GM23338 (cell line): ENCODE measurements at regions not wholly inside any gene's neighbourhood (a gene's known extent, or its start where the extent isn't known, plus 50 kb on each side); places are given as distances from the start of the nearest gene placed in this dataset.

Experiments
- ATAC-seq: fragments of 200-7000 bp; cut with Tn5 transposase; 3 replicates; pipeline ENCODE4 v1.9.1; 2020
- DNase-seq: peaks from one replicate; pipeline ENCODE4 v3.0.0-alpha.2; 2015; ENCODE audit warnings: low spot score
- H2AFZ ChIP-seq: fragments of 200-600 bp; sonication (generic); 2 replicates; pipeline ENCODE4 v1.8.0; 2016; ENCODE audit warnings: antibody characterized with exemption, mild to moderate bottlenecking, moderate library complexity
- H3F3A ChIP-seq: fragments of 200-600 bp; sonication (generic); replicated peaks from 2 replicates; pipeline ENCODE4 v1.8.0; 2017; ENCODE audit warnings: antibody characterized with exemption, mixed run types, low read depth
- H3K27ac ChIP-seq: fragments of 200-600 bp; sonication (generic); 2 replicates; pipeline ENCODE4 v1.6.1; 2016; ENCODE audit warnings: low read depth
- H3K27me3 ChIP-seq: fragments of 200-600 bp; sonication (generic); 2 replicates; pipeline ENCODE4 v1.8.0; 2016; ENCODE audit warnings: mild to moderate bottlenecking, mixed run types, moderate library complexity; ENCODE audit not compliant: insufficient read depth
- H3K36me3 ChIP-seq: fragments of 200-600 bp; sonication (generic); 2 replicates; pipeline ENCODE4 v1.8.0; 2016; ENCODE audit warnings: mild to moderate bottlenecking; ENCODE audit not compliant: insufficient read depth
- H3K4me1 ChIP-seq: fragments of 200-600 bp; sonication (generic); 2 replicates; pipeline ENCODE4 v1.8.0; 2016; ENCODE audit warnings: mild to moderate bottlenecking, moderate library complexity; ENCODE audit not compliant: insufficient read depth
- H3K4me2 ChIP-seq: fragments of 200-600 bp; sonication (generic); 2 replicates; pipeline ENCODE4 v1.7.1; 2017; ENCODE audit warnings: mixed run types
- H3K4me3 ChIP-seq: fragments of 200-600 bp; sonication (generic); 2 replicates; pipeline ENCODE4 v1.6.1; 2016; ENCODE audit warnings: mixed run types
- H3K79me2 ChIP-seq: fragments of 200-600 bp; sonication (generic); replicated peaks from 2 replicates; pipeline ENCODE4 v1.8.0; 2017; ENCODE audit warnings: mild to moderate bottlenecking; ENCODE audit not compliant: insufficient read depth
- H3K9me2 ChIP-seq: fragments of 200-600 bp; sonication (generic); 2 replicates; pipeline ENCODE4 v1.8.0; 2017; ENCODE audit not compliant: insufficient read depth
- H4K20me1 ChIP-seq: fragments of 200-600 bp; sonication (generic); replicated peaks from 2 replicates; pipeline ENCODE4 v1.8.0; 2017; ENCODE audit warnings: mild to moderate bottlenecking; ENCODE audit not compliant: insufficient read depth
- H3K27ac Mint-ChIP-seq: 2 replicates; pipeline ENCODE4 v1.8.0; 2020; ENCODE audit warnings: inconsistent platforms, mild to moderate bottlenecking, moderate library complexity, mixed read lengths
- H3K27me3 Mint-ChIP-seq: 3 replicates; pipeline ENCODE4 v1.8.0; 2022; ENCODE audit warnings: low read depth, mild to moderate bottlenecking, moderate library complexity, mixed read lengths, inconsistent platforms; ENCODE audit not compliant: insufficient read depth, poor library complexity
- H3K36me3 Mint-ChIP-seq: 3 replicates; pipeline ENCODE4 v1.8.0; 2021; ENCODE audit warnings: low read depth, mild to moderate bottlenecking, inconsistent platforms, moderate library complexity, mixed read lengths
- H3K4me1 Mint-ChIP-seq: 3 replicates; pipeline ENCODE4 v1.8.0; 2020; ENCODE audit warnings: mild to moderate bottlenecking, inconsistent platforms, mixed read lengths
- H3K4me3 Mint-ChIP-seq: 3 replicates; pipeline ENCODE4 v1.8.0; 2021; ENCODE audit warnings: moderate library complexity, mild to moderate bottlenecking, inconsistent platforms, mixed read lengths
- H3K9me3 Mint-ChIP-seq: 3 replicates; pipeline ENCODE4 v1.8.0; 2020; ENCODE audit warnings: moderate library complexity, mild to moderate bottlenecking, inconsistent platforms, mixed read lengths
- CREB1 ChIP-seq: fragments of 250-450 bp; sonication (Bioruptor Pico); IDR thresholded peaks from 2 replicates; pipeline ENCODE4 v1.5.0; 2020; ENCODE audit warnings: low read depth, mild to moderate bottlenecking, moderate library complexity
- CTCF ChIP-seq, 2 experiments: fragments of 200-600 bp in 1 of 2; sonication (generic) in 1 of 2; conservative IDR thresholded peaks; 2 replicates each; pipeline versions ENCODE4 v1.5.1 to v1.6.1; 2016 to 2017; ENCODE audit warnings: antibody characterized with exemption in 2 of 2, low read depth in 2 of 2, mild to moderate bottlenecking in 2 of 2, moderate library complexity in 1 of 2
- EZH2 ChIP-seq: fragments of 200-600 bp; sonication (generic); IDR thresholded peaks from one replicate; pipeline ENCODE4 v1.8.0; 2017; ENCODE audit warnings: antibody characterized with exemption, mild to moderate bottlenecking, low read depth; ENCODE audit not compliant: unreplicated experiment
- EZH2phosphoT487 ChIP-seq: fragments of 200-600 bp; sonication (generic); IDR thresholded peaks from one replicate; pipeline ENCODE4 v1.8.1; 2018; ENCODE audit warnings: antibody characterized with exemption; ENCODE audit not compliant: unreplicated experiment
- JUNB ChIP-seq: IDR thresholded peaks from one replicate; pipeline ENCODE4 v1.6.1; 2016; ENCODE audit warnings: antibody characterized with exemption; ENCODE audit not compliant: unreplicated experiment
- NANOG ChIP-seq: IDR thresholded peaks from 2 replicates; pipeline ENCODE4 v1.6.1; 2016; ENCODE audit warnings: antibody characterized with exemption, borderline replicate concordance
- POLR2AphosphoS5 ChIP-seq: IDR thresholded peaks from 2 replicates; pipeline ENCODE4 v1.6.1; 2016; ENCODE audit warnings: antibody characterized with exemption, low read depth
- STAT1 ChIP-seq: IDR thresholded peaks from one replicate; pipeline ENCODE4 v1.6.1; 2016; ENCODE audit warnings: antibody characterized with exemption; ENCODE audit not compliant: unreplicated experiment
- ZNF114 ChIP-seq: fragments of 250-450 bp; sonication (Bioruptor Pico); IDR thresholded peaks from 2 replicates; pipeline ENCODE4 v1.5.0; 2020; ENCODE audit warnings: mild to moderate bottlenecking, moderate library complexity
- ZNF331 ChIP-seq: fragments of 250-450 bp; sonication (Bioruptor Pico); IDR thresholded peaks from 2 replicates; pipeline ENCODE4 v1.5.0; 2020; ENCODE audit warnings: low read depth, mild to moderate bottlenecking, moderate library complexity
- ZNF462 ChIP-seq: fragments of 250-450 bp; sonication (Bioruptor Pico); IDR thresholded peaks from 2 replicates; pipeline ENCODE4 v1.5.0; 2020; ENCODE audit warnings: mild to moderate bottlenecking, moderate library complexity
- TF ChIP-seq, protein P1 (sequence below): IDR thresholded peaks from one replicate; pipeline ENCODE4 v1.6.1; 2018; ENCODE audit warnings: antibody characterized with exemption; ENCODE audit not compliant: unreplicated experiment
- TF ChIP-seq, protein P2 (sequence below): IDR thresholded peaks from 2 replicates; pipeline ENCODE4 v1.6.1; 2016; ENCODE audit warnings: antibody characterized with exemption

- TF ChIP-seq, protein P1, sequence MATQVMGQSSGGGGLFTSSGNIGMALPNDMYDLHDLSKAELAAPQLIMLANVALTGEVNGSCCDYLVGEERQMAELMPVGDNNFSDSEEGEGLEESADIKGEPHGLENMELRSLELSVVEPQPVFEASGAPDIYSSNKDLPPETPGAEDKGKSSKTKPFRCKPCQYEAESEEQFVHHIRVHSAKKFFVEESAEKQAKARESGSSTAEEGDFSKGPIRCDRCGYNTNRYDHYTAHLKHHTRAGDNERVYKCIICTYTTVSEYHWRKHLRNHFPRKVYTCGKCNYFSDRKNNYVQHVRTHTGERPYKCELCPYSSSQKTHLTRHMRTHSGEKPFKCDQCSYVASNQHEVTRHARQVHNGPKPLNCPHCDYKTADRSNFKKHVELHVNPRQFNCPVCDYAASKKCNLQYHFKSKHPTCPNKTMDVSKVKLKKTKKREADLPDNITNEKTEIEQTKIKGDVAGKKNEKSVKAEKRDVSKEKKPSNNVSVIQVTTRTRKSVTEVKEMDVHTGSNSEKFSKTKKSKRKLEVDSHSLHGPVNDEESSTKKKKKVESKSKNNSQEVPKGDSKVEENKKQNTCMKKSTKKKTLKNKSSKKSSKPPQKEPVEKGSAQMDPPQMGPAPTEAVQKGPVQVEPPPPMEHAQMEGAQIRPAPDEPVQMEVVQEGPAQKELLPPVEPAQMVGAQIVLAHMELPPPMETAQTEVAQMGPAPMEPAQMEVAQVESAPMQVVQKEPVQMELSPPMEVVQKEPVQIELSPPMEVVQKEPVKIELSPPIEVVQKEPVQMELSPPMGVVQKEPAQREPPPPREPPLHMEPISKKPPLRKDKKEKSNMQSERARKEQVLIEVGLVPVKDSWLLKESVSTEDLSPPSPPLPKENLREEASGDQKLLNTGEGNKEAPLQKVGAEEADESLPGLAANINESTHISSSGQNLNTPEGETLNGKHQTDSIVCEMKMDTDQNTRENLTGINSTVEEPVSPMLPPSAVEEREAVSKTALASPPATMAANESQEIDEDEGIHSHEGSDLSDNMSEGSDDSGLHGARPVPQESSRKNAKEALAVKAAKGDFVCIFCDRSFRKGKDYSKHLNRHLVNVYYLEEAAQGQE: no peak
- TF ChIP-seq EZH2phosphoT487 (no peak), POLR2AphosphoS5 (no peak), JUNB (no peak), EZH2 (no peak), CREB1 (no peak), NANOG (no peak), ZNF331 (CRISPR knock-in tag) (no peak), CTCF (conservative IDR thresholded peaks at IDR 0.05; ENCODE audit: low read depth in 2 of 2) (no peak), STAT1 (no peak), ZNF114 (CRISPR knock-in tag) (no peak)
Observed at GRCh38 chr2:12596771-12597170, 120.0 kb upstream of the TRIB2 start (continued).

- no peak overlapping the region for H3K4me2 ChIP-seq
- Mint-ChIP-seq H3K36me3 (no peaks in the 10 kb centered on the region), H3K4me1 (peaks cover 4% of the 10 kb centered on the region), H3K27me3 (no peaks in the 10 kb centered on the region), H3K9me3 (no peaks in the 10 kb centered on the region), H3K27ac (no peak overlapping the region), H3K4me3 (no peak overlapping the region)
- H3K27me3 ChIP-seq: no peaks in the 10 kb centered on the region
- no peaks in the 10 kb centered on the region for H3K36me3 ChIP-seq
- H3K27ac ChIP-seq: no peak overlapping the region
- H3K79me2 ChIP-seq: no peaks in the 10 kb centered on the region
- no peaks in the 10 kb centered on the region for H3K4me1 ChIP-seq
- DNase-seq (no peak), ATAC-seq (no peak)
- H4K20me1 ChIP-seq: no peaks in the 10 kb centered on the region
- H2AFZ ChIP-seq: no peak overlapping the region
- no peaks in the 10 kb centered on the region for H3F3A ChIP-seq
- no peak overlapping the region for H3K4me3 ChIP-seq
- H3K9me2 ChIP-seq: peaks cover 16% of the 10 kb centered on the region; the same call in 1 of the 2 replicates
- TF ChIP-seq, protein P2, sequence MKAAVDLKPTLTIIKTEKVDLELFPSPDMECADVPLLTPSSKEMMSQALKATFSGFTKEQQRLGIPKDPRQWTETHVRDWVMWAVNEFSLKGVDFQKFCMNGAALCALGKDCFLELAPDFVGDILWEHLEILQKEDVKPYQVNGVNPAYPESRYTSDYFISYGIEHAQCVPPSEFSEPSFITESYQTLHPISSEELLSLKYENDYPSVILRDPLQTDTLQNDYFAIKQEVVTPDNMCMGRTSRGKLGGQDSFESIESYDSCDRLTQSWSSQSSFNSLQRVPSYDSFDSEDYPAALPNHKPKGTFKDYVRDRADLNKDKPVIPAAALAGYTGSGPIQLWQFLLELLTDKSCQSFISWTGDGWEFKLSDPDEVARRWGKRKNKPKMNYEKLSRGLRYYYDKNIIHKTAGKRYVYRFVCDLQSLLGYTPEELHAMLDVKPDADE: no peak
- TF ChIP-seq ZNF462 (CRISPR knock-in tag) (no peak), ZNF114 (CRISPR knock-in tag) (no peak), EZH2phosphoT487 (no peak), JUNB (no peak), ZNF331 (CRISPR knock-in tag) (no peak)
Observed at GRCh38 chr2:12597610-12598009, 119.1 kb upstream of the TRIB2 start.
